HUES64 (cell line): ENCODE measurements at regions not wholly inside any gene's neighbourhood (a gene's known extent, or its start where the extent isn't known, plus 50 kb on each side); places are given as distances from the start of the nearest gene placed in this dataset.

Experiments
- H3K27ac ChIP-seq: 2 replicates; pipeline ENCODE4 v1.7.0; 2013; ENCODE audit warnings: low read depth, low read length, inconsistent platforms
- H3K27me3 ChIP-seq: 2 replicates; pipeline ENCODE4 v1.6.1; 2013; ENCODE audit warnings: mild to moderate bottlenecking, low read length; ENCODE audit not compliant: insufficient read depth
- H3K36me3 ChIP-seq: 2 replicates; pipeline ENCODE4 v1.6.1; 2013; ENCODE audit warnings: mild to moderate bottlenecking, low read length; ENCODE audit not compliant: insufficient read depth
- H3K4me1 ChIP-seq: 2 replicates; pipeline ENCODE4 v1.6.1; 2013; ENCODE audit warnings: mild to moderate bottlenecking, low read length, moderate library complexity; ENCODE audit not compliant: insufficient read depth
- H3K4me3 ChIP-seq: 2 replicates; pipeline ENCODE4 v1.5.1; 2013; ENCODE audit warnings: mild to moderate bottlenecking, low read length, moderate library complexity
- H3K9ac ChIP-seq: 2 replicates; pipeline ENCODE4 v1.6.1; 2013; ENCODE audit warnings: mild to moderate bottlenecking, low read depth, low read length
- H3K9me3 ChIP-seq: 2 replicates; pipeline ENCODE4 v1.6.1; 2013; ENCODE audit warnings: low read depth, low read length; ENCODE audit not compliant: insufficient read depth
- WGBS: fragments of 150-250, 120-280 bp; methylation state at CpG from one replicate; pipeline ENCODE4 v1.1.7; 2013; ENCODE audit warnings: missing lambda C conversion rate; 5-methylcytosine and 5-hydroxymethylcytosine counted together

- WGBS, result 98% methylated on average over 5 of the region's 5 CpGs
- Histone ChIP-seq H3K4me3 (no peak overlapping the region), H3K4me1 (no peaks in the 10 kb centered on the region), H3K9ac (no peak overlapping the region), H3K9me3 (no peaks in the 10 kb centered on the region), H3K36me3 (no peaks in the 10 kb centered on the region), H3K27ac (no peak overlapping the region), H3K27me3 (no peaks in the 10 kb centered on the region)
Observed at GRCh38 chr4:10278071-10278470, 161.5 kb upstream of the WDR1 start.

- Histone ChIP-seq H3K27ac (no peak overlapping the region), H3K4me1 (no peaks in the 10 kb centered on the region), H3K9ac (no peak overlapping the region), H3K9me3 (no peaks in the 10 kb centered on the region), H3K4me3 (no peak overlapping the region), H3K36me3 (no peaks in the 10 kb centered on the region), H3K27me3 (no peaks in the 10 kb centered on the region)
- WGBS, result 91% methylated on average over 4 of the region's 4 CpGs
Observed at GRCh38 chr4:10276152-10276551, 159.6 kb upstream of the WDR1 start.

- no peak overlapping the region for H3K27ac ChIP-seq
- 97% methylated on average over 4 of the region's 4 CpGs for WGBS
- H3K9ac ChIP-seq, result no peak overlapping the region
- H3K4me1 ChIP-seq, result no peaks in the 10 kb centered on the region
- H3K9me3 ChIP-seq, result no peaks in the 10 kb centered on the region
- H3K36me3 ChIP-seq, result no peaks in the 10 kb centered on the region
- no peak overlapping the region for H3K4me3 ChIP-seq
- no peaks in the 10 kb centered on the region for H3K27me3 ChIP-seq
Observed at GRCh38 chr4:10275696-10276095, 159.1 kb upstream of the WDR1 start.

- no peak overlapping the region for H3K27ac ChIP-seq
- no peaks in the 10 kb centered on the region for H3K4me1 ChIP-seq
- no peaks in the 10 kb centered on the region for H3K9me3 ChIP-seq
- H3K4me3 ChIP-seq, result no peak overlapping the region
- H3K9ac ChIP-seq, result no peak overlapping the region
- WGBS, result 91% methylated on average over 4 of the region's 4 CpGs
- no peaks in the 10 kb centered on the region for H3K27me3 ChIP-seq
- no peaks in the 10 kb centered on the region for H3K36me3 ChIP-seq
Observed at GRCh38 chr4:10273030-10273429, 156.4 kb upstream of the WDR1 start.

- H3K36me3 ChIP-seq, result no peaks in the 10 kb centered on the region
- no peak overlapping the region for H3K27ac ChIP-seq
- H3K9me3 ChIP-seq, result no peaks in the 10 kb centered on the region
- no peak overlapping the region for H3K9ac ChIP-seq
- H3K27me3 ChIP-seq, result no peaks in the 10 kb centered on the region
- 91% methylated on average over 5 of the region's 5 CpGs for WGBS
- no peak overlapping the region for H3K4me3 ChIP-seq
- H3K4me1 ChIP-seq, result no peaks in the 10 kb centered on the region
Observed at GRCh38 chr4:10272511-10272910, 155.9 kb upstream of the WDR1 start.

GRCh38 chr4:10267066-10267465 is 150.5 kb upstream of the WDR1 start:
- H3K4me3 ChIP-seq, result no peak overlapping the region
- H3K9me3 ChIP-seq, result no peaks in the 10 kb centered on the region
- H3K36me3 ChIP-seq, result no peaks in the 10 kb centered on the region
- H3K27ac ChIP-seq, result no peak overlapping the region
- H3K9ac ChIP-seq, result no peak overlapping the region
- H3K4me1 ChIP-seq, result no peaks in the 10 kb centered on the region
- H3K27me3 ChIP-seq, result no peaks in the 10 kb centered on the region
- WGBS, result 90% methylated on average over 4 of the region's 4 CpGs

- Histone ChIP-seq H3K27ac (no peak overlapping the region), H3K9ac (no peak overlapping the region), H3K4me1 (no peaks in the 10 kb centered on the region), H3K4me3 (no peak overlapping the region), H3K27me3 (no peaks in the 10 kb centered on the region), H3K9me3 (no peaks in the 10 kb centered on the region), H3K36me3 (no peaks in the 10 kb centered on the region)
- 67% methylated on average over 2 of the region's 2 CpGs for WGBS
Observed at GRCh38 chr4:10260777-10261176, 144.2 kb upstream of the WDR1 start.

GRCh38 chr4:10259976-10260375 is 143.4 kb upstream of the WDR1 start:
- 88% methylated on average over 2 of the region's 2 CpGs for WGBS
- H3K4me3 ChIP-seq, result no peak overlapping the region
- H3K9me3 ChIP-seq, result no peaks in the 10 kb centered on the region
- H3K27ac ChIP-seq, result no peak overlapping the region
- no peak overlapping the region for H3K9ac ChIP-seq
- H3K27me3 ChIP-seq, result no peaks in the 10 kb centered on the region
- H3K4me1 ChIP-seq, result no peaks in the 10 kb centered on the region
- H3K36me3 ChIP-seq, result no peaks in the 10 kb centered on the region

DNA sequence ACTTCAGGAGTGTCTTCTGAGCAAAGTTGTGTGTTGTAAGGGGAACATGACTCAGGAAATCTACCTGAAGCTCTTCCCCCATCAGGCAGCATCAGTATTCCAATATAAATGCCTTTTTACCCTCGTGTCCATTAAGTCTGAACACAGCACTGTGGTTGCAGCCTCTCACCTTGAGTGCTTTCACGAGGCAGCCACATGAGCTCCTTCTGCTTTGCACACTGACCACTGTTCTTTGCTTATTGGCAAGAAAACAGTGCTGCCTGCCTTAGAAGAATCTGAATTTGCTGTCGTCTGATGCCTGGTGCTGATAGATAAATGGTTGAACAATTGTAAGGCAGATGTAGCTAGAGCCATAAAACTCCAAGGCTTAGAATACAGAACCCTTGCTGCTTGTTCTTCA is 139.6 kb upstream of the WDR1 start:
- no peak overlapping the region for H3K4me3 ChIP-seq
- no peaks in the 10 kb centered on the region for H3K27me3 ChIP-seq
- no peak overlapping the region for H3K27ac ChIP-seq
- 83% methylated on average over 3 of the region's 3 CpGs for WGBS
- no peaks in the 10 kb centered on the region for H3K36me3 ChIP-seq
- no peaks in the 10 kb centered on the region for H3K4me1 ChIP-seq
- H3K9ac ChIP-seq, result no peak overlapping the region
- no peaks in the 10 kb centered on the region for H3K9me3 ChIP-seq

DNA sequence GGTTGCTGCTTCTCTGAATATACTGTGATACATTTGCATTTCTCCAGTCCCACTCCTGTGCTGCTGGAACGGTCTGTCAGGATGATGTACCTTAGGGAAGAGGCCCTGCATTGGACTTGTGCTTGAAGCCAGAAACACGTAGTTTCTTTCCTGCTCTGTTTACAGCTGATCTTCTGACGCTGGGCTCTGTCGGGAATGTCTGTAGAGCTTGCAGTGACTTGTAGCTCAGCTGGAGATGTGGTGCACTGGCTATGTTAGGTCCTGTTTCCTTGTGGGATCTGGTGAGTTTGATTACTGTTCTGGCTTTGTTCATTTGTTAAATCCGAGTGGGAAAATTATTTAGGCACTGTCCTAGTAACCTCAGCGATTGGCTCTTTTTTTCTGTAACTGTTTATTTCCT is 137.2 kb upstream of the WDR1 start:
- Histone ChIP-seq H3K9me3 (no peaks in the 10 kb centered on the region), H3K27me3 (no peaks in the 10 kb centered on the region; the same call in 1 of the 2 replicates), H3K9ac (no peak overlapping the region), H3K27ac (no peak overlapping the region), H3K4me1 (no peaks in the 10 kb centered on the region), H3K36me3 (no peaks in the 10 kb centered on the region), H3K4me3 (no peak overlapping the region)
- WGBS, result 90% methylated on average over 6 of the region's 6 CpGs

DNA sequence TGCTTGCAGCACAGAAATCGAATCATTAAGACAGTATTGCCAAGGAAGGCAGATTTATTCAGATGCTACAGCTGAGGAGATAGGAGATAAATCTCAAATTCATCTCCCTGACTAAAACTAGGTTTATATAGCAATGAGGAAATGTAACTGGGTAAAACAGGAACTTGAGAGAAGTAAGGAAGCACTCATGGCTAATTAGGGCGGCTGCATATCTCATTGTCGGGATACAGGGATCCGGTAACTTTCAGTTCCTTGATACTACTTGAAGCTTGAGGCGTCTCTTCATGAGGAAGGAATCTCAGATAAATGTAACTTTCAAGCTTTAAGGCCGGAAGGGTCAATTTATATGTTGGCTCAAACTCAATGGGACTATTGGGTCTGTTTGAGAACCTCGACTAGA is 129.2 kb upstream of the WDR1 start:
- no peaks in the 10 kb centered on the region for H3K36me3 ChIP-seq
- H3K9ac ChIP-seq, result no peak overlapping the region
- H3K27ac ChIP-seq, result no peak overlapping the region
- H3K4me3 ChIP-seq, result no peak overlapping the region
- H3K27me3 ChIP-seq, result no peaks in the 10 kb centered on the region; the same call in 1 of the 2 replicates
- no peaks in the 10 kb centered on the region for H3K9me3 ChIP-seq
- no peaks in the 10 kb centered on the region for H3K4me1 ChIP-seq
- WGBS, result 91% methylated on average over 7 of the region's 7 CpGs

- H3K4me3 ChIP-seq, result no peak overlapping the region
- no peaks in the 10 kb centered on the region for H3K9me3 ChIP-seq
- whole genome bisulfite sequencing, result 93% methylated on average over 2 of the region's 2 CpGs
- H3K27ac ChIP-seq, result no peak overlapping the region
- H3K9ac ChIP-seq, result no peak overlapping the region
- H3K36me3 ChIP-seq, result no peaks in the 10 kb centered on the region
- H3K4me1 ChIP-seq, result no peaks in the 10 kb centered on the region
- no peaks in the 10 kb centered on the region for H3K27me3 ChIP-seq
Observed at GRCh38 chr4:10243856-10244255, 127.3 kb upstream of the WDR1 start.
